Esophagus muscularis mucosa (tissue), 4 donors: ENCODE measurements at regions not wholly inside any gene's neighbourhood (a gene's known extent, or its start where the extent isn't known, plus 50 kb on each side); places are given as distances from the start of the nearest gene placed in this dataset.

ENCODE experiments used
- DNase-seq: peaks from one replicate; pipeline ENCODE4 v3.0.0-alpha.2; 2017; ENCODE audit errors: extremely low spot score
- H3K27ac ChIP-seq, 4 donors: fragments of 200-600 bp; sonication (generic); replicated peaks in 1 of 4; 1 replicate in 3 of 4; 2 replicates in 1 of 4; pipeline ENCODE4 v1.5.1; 2016 to 2019; ENCODE audit warnings: mild to moderate bottlenecking in 1 of 4
- H3K27me3 ChIP-seq, 4 donors: fragments of 200-600 bp; sonication (generic); one replicate each; pipeline versions ENCODE4 v1.5.1 to v1.6.0; 2016 to 2019
- H3K36me3 ChIP-seq, 4 donors: fragments of 200-600 bp; sonication (generic); one replicate each; pipeline ENCODE4 v1.5.1; 2016 to 2019
- H3K4me1 ChIP-seq, 4 donors: fragments of 200-600 bp; sonication (generic); one replicate each; pipeline ENCODE4 v1.5.1; 2016 to 2019
- H3K4me3 ChIP-seq, 4 donors: fragments of 200-600 bp; sonication (generic); 1 replicate in 2 of 4; 2 replicates in 2 of 4; pipeline ENCODE4 v1.5.1; 2016 to 2019; ENCODE audit warnings: mild to moderate bottlenecking in 4 of 4, moderate library complexity in 1 of 4
- H3K9me3 ChIP-seq, 4 donors: fragments of 200-600 bp; sonication (generic); 1 replicate in 3 of 4; 2 replicates in 1 of 4; pipeline ENCODE4 v1.5.1; 2016 to 2019
- CTCF ChIP-seq, 3 experiments: fragments of 200-600 bp in 2 of 3; fragments of 450-650 bp in 1 of 3; sonication (generic) in 2 of 3; IDR thresholded peaks; one replicate each; pipeline ENCODE4 v1.5.1; 2017 to 2019; ENCODE audit warnings: antibody characterized with exemption in 3 of 3, mild to moderate bottlenecking in 2 of 3, moderate library complexity in 1 of 3
- EP300 ChIP-seq: sonication (generic); formaldehyde crosslinking; IDR thresholded peaks from one replicate; pipeline ENCODE4 v1.6.1; 2017; ENCODE audit warnings: antibody characterized with exemption
- POLR2A ChIP-seq: fragments of 450-650 bp; IDR thresholded peaks from one replicate; pipeline ENCODE4 v1.6.1; 2017; ENCODE audit warnings: antibody characterized with exemption, moderate library complexity, mild to moderate bottlenecking, low read depth
- POLR2AphosphoS5 ChIP-seq, 2 donors: sonication (generic); formaldehyde crosslinking; IDR thresholded peaks; one replicate each; pipeline ENCODE4 v1.6.1; 2017; ENCODE audit warnings: antibody characterized with exemption in 2 of 2
- WGBS: methylation state at CpG from one replicate; pipeline ENCODE4 v1.1.5; 2018; 5-methylcytosine and 5-hydroxymethylcytosine counted together
- intact Hi-C: fragments of 100-400 bp; cut with DNase I; formaldehyde crosslinking; loops from one replicate; pipeline ENCODE4 v1.15.1; 2023

DNA sequence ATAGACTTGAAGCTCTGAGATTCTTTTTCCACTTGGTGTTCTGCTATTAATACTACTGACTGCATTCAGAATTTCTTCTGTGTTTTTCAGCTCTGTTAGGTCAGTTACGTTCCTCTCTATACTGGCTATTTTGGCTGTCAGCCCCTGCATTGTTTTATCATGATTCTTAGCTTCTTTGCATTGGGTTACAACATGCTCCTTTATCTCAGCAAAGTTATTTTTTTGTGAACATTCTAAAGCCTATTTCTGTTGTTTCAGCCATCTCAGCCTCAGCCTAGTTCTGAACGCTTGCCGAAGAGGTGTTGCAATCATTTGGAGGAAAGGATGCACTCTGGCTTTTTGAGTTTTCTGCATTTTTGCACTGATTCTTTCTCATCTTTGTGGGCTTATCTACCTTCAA, 201.5 kb upstream of the GNAI1 start:
- DNase-seq: no peak
- TF ChIP-seq POLR2AphosphoS5 (IDR thresholded peaks at IDR 0.05) (no peak), POLR2A (no peak), EP300 (no peak)
- H3K36me3 ChIP-seq: no peaks in the 10 kb centered on the region
- H3K4me1 ChIP-seq: no peaks in the 10 kb centered on the region
- H3K27ac ChIP-seq: no peak overlapping the region
- H3K27me3 ChIP-seq: no peaks in the 10 kb centered on the region
- WGBS: 80% methylated on average over 3 of the region's 3 CpGs
- H3K9me3 ChIP-seq: no peaks in the 10 kb centered on the region
- H3K4me3 ChIP-seq: no peak overlapping the region
- intact Hi-C loops: no loop called here

- Histone ChIP-seq H3K4me3 (no peak overlapping the region), H3K27me3 (no peaks in the 10 kb centered on the region), H3K4me1 (no peaks in the 10 kb centered on the region), H3K9me3 (no peaks in the 10 kb centered on the region), H3K27ac (no peak overlapping the region), H3K36me3 (no peaks in the 10 kb centered on the region)
- DNase-seq: no peak
- 87% methylated on average over 2 of the region's 2 CpGs for WGBS
- TF ChIP-seq POLR2AphosphoS5 (IDR thresholded peaks at IDR 0.05) (no peak), CTCF (IDR thresholded peaks at IDR 0.05) (no peak), POLR2A (no peak), EP300 (no peak)
- intact Hi-C loops: no loop called here
Observed at GRCh38 chr7:79930604-79931003, 204.0 kb upstream of the GNAI1 start.

DNA sequence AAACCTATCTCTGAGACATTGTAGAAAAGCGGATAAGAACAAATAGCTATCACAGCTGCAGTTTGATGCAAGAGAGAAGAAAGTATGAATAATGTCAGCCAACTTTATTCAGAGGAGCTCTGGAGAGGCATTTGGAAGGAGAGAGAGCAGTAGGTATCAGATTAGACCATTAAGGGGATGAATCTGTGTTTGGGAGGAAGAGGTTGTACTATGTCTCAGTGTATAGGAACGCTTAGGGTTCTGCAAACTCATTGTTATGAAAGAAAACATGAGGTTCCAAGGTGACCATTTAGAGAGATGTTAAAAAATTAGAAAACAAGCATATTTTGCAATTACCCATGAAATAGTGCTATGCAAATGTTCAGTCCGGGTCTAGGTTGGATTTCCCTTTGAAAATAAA, 207.5 kb upstream of the GNAI1 start:
- Histone ChIP-seq H3K27me3 (no peaks in the 10 kb centered on the region), H3K4me1 (no peaks in the 10 kb centered on the region), H3K27ac (no peak overlapping the region), H3K9me3 (no peaks in the 10 kb centered on the region), H3K4me3 (no peak overlapping the region), H3K36me3 (no peaks in the 10 kb centered on the region)
- no peak for TF ChIP-seq POLR2AphosphoS5 (IDR thresholded peaks at IDR 0.05)
- TF ChIP-seq EP300: no peak
- no peak for TF ChIP-seq CTCF (IDR thresholded peaks at IDR 0.05)
- TF ChIP-seq POLR2A: no peak
- no peak for DNase-seq
- intact Hi-C loops: no loop called here
- 76% methylated on average over 3 of the region's 3 CpGs for WGBS

DNA sequence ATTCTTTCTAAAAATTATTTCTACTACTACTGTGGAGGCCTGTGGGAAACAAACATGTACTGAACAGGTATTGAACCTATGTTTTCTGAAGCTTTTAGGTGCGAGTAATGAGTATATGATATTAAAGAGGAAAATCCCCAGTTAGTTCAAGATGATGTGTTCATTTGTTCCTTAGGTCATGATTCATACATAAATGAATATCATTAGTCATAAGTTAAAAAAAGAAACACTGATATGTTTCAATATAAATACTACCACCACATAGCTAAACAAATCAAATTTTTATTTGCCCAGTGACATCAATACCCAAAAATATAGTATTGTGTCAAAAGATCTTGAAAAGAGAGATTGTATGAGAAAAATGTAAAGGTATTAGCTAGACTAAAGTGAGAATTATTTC, 210.7 kb upstream of the GNAI1 start:
- TF ChIP-seq CTCF (IDR thresholded peaks at IDR 0.05) (no peak), POLR2A (no peak), POLR2AphosphoS5 (IDR thresholded peaks at IDR 0.05) (no peak)
- Histone ChIP-seq H3K9me3 (no peaks in the 10 kb centered on the region), H3K27me3 (no peaks in the 10 kb centered on the region), H3K4me3 (no peak overlapping the region), H3K4me1 (no peaks in the 10 kb centered on the region), H3K27ac (no peak overlapping the region), H3K36me3 (no peaks in the 10 kb centered on the region)
- DNase-seq: no peak
- intact Hi-C loops: no loop called here
- 80% methylated on average over 1 of the region's 1 CpG for WGBS

GRCh38 chr7:79922894-79923293, 211.7 kb upstream of the GNAI1 start:
- no peak for TF ChIP-seq POLR2AphosphoS5 (IDR thresholded peaks at IDR 0.05)
- TF ChIP-seq POLR2A: no peak
- TF ChIP-seq EP300: no peak
- TF ChIP-seq CTCF (IDR thresholded peaks at IDR 0.05): no peak
- no peaks in the 10 kb centered on the region for H3K9me3 ChIP-seq
- no peaks in the 10 kb centered on the region for H3K27me3 ChIP-seq
- intact Hi-C loops: no loop called here
- no peak for DNase-seq
- no peak overlapping the region for H3K4me3 ChIP-seq
- WGBS: 100% methylated on average over 5 of the region's 5 CpGs
- H3K27ac ChIP-seq: no peak overlapping the region
- H3K4me1 ChIP-seq: no peaks in the 10 kb centered on the region
- no peaks in the 10 kb centered on the region for H3K36me3 ChIP-seq
